ENCODE measurements at regions not wholly inside any gene's neighbourhood (a gene's known extent, or its start where the extent isn't known, plus 50 kb on each side); places are given as distances from the start of the nearest gene placed in this dataset.

GRCh38 chr21:16309250-16309971 is 579.6 kb downstream of the USP25 start:
- TF ChIP-seq, protein P1, sequence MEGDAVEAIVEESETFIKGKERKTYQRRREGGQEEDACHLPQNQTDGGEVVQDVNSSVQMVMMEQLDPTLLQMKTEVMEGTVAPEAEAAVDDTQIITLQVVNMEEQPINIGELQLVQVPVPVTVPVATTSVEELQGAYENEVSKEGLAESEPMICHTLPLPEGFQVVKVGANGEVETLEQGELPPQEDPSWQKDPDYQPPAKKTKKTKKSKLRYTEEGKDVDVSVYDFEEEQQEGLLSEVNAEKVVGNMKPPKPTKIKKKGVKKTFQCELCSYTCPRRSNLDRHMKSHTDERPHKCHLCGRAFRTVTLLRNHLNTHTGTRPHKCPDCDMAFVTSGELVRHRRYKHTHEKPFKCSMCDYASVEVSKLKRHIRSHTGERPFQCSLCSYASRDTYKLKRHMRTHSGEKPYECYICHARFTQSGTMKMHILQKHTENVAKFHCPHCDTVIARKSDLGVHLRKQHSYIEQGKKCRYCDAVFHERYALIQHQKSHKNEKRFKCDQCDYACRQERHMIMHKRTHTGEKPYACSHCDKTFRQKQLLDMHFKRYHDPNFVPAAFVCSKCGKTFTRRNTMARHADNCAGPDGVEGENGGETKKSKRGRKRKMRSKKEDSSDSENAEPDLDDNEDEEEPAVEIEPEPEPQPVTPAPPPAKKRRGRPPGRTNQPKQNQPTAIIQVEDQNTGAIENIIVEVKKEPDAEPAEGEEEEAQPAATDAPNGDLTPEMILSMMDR (IDR thresholded peaks at IDR 0.05): no peak
- DNase-seq: no peak
- H3K4me1 ChIP-seq (ENCODE audit: low read depth): no peaks in the 10 kb centered on the region
- no peaks in the 10 kb centered on the region for H3K9me3 ChIP-seq
- no peak overlapping the region for H3K4me3 ChIP-seq
- intact Hi-C loops (cut with DNase I, micrococcal nuclease): no loop called here
- no peaks in the 10 kb centered on the region for H3K36me3 ChIP-seq (ENCODE audit: low read depth)
- no peak for ATAC-seq

GRCh38 chr21:16310176-16310575 is 580.4 kb downstream of the USP25 start:
- intact Hi-C loops (cut with DNase I, micrococcal nuclease): no loop called here
- TF ChIP-seq, protein P1 (IDR thresholded peaks at IDR 0.05): no peak
- H3K4me1 ChIP-seq (ENCODE audit: low read depth): no peaks in the 10 kb centered on the region
- ATAC-seq (no peak), DNase-seq (no peak)
- H3K36me3 ChIP-seq (ENCODE audit: low read depth): no peaks in the 10 kb centered on the region
- no peak overlapping the region for H3K4me3 ChIP-seq
- no peaks in the 10 kb centered on the region for H3K9me3 ChIP-seq

GRCh38 chr21:16311229-16311628 is 581.4 kb downstream of the USP25 start:
- TF ChIP-seq, protein P1 (IDR thresholded peaks at IDR 0.05): no peak
- intact Hi-C loops (cut with DNase I, micrococcal nuclease): no loop called here
- ATAC-seq: no peak
- no peaks in the 10 kb centered on the region for H3K4me1 ChIP-seq (ENCODE audit: low read depth)
- no peak overlapping the region for H3K4me3 ChIP-seq
- DNase-seq: no peak
- H3K36me3 ChIP-seq (ENCODE audit: low read depth): no peaks in the 10 kb centered on the region
- H3K9me3 ChIP-seq: no peaks in the 10 kb centered on the region

DNA sequence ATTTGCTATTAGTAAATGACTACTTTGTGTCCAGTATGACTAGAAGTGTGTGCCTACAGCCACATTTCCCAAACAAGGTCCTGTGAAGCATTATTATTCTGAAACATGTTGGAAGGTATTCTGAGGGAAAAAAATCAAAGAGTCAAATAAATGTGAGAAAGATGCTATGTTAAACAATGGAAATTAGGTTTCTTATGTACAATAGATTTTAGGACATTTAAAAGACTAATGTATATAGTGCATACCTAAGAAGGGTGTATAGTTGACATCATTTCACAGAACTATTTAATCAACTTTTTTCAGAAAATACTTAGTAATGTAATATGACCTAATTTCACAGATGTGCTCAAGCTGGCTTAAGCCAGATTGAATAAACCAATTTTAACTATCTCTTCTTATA is 582.5 kb downstream of the USP25 start:
- ATAC-seq (no peak), DNase-seq (no peak)
- H3K4me3 ChIP-seq: no peak overlapping the region
- no peaks in the 10 kb centered on the region for H3K9me3 ChIP-seq
- H3K36me3 ChIP-seq (ENCODE audit: low read depth): no peaks in the 10 kb centered on the region
- TF ChIP-seq, protein P1 (IDR thresholded peaks at IDR 0.05): no peak
- H3K4me1 ChIP-seq (ENCODE audit: low read depth): no peaks in the 10 kb centered on the region
- intact Hi-C loops (cut with DNase I, micrococcal nuclease): no loop called here

DNA sequence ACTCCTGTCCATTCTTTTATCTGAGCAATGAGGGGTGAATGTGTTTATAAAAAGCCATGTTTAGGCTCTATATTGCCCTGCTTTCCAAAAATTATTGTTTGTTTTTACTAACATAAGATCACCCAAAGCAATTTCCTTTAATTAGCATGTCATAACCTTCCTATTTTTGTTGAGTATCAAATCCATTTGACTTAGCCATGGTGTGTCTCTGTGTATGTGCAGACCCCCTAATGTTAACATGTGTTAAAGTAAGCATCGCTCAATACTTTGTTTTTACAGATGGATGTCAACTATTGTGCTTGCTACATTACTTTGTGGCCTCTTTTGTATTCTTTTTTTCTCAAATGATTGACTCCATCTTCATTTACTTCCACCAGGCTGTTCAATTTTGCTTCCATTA is 585.4 kb downstream of the USP25 start:
- DNase-seq (no peak), ATAC-seq (no peak)
- H3K4me3 ChIP-seq: no peak overlapping the region
- H3K9me3 ChIP-seq: no peaks in the 10 kb centered on the region
- no peaks in the 10 kb centered on the region for H3K4me1 ChIP-seq (ENCODE audit: low read depth)
- intact Hi-C loops (cut with DNase I, micrococcal nuclease): no loop called here
- no peaks in the 10 kb centered on the region for H3K36me3 ChIP-seq (ENCODE audit: low read depth)
- TF ChIP-seq, protein P1 (IDR thresholded peaks at IDR 0.05): no peak

Measured in mucosa of descending colon (tissue), 3 donors.